Motor neuron (in vitro differentiated cells): ENCODE measurements at regions not wholly inside any gene's neighbourhood (a gene's known extent, or its start where the extent isn't known, plus 50 kb on each side); places are given as distances from the start of the nearest gene placed in this dataset.
A peak's percentile ranks its signal among the peaks of the same experiment; 100 is the strongest.
"Not testable (repeated sequence)": the region's sequence is repeated elsewhere in the genome, so short reads cannot be mapped to it uniquely, and the experiment has no call there.

Experiments used
- ATAC-seq, 8 experiments: fragments of 200-7000 bp; cut with Tn5 transposase; replicated peaks in 6 of 8; 2 replicates each; pipeline ENCODE4 v1.8.0; 2021; ENCODE audit warnings: mild to moderate bottlenecking in 8 of 8, moderate library complexity in 8 of 8
- H3K27ac ChIP-seq, 2 donors: fragments of 250-450 bp; sonication (Bioruptor Pico); 2 replicates each; pipeline ENCODE4 v1.9.0; 2021; ENCODE audit warnings: antibody characterized with exemption in 2 of 2, mild to moderate bottlenecking in 2 of 2, moderate library complexity in 1 of 2
- H3K4me1 ChIP-seq, 2 donors: fragments of 250-450 bp; sonication (Bioruptor Pico); replicated peaks in 1 of 2; 2 replicates each; pipeline ENCODE4 v1.6.1; 2021; ENCODE audit warnings: antibody characterized with exemption in 2 of 2, mild to moderate bottlenecking in 2 of 2, moderate library complexity in 1 of 2
- H3K4me3 ChIP-seq, 5 donors: fragments of 250-450 bp; sonication (Bioruptor Pico); 2 replicates each; pipeline ENCODE4 v1.9.0; 2021; ENCODE audit warnings: antibody characterized with exemption in 5 of 5, mild to moderate bottlenecking in 5 of 5, moderate library complexity in 4 of 5
- WGBS, 10 experiments: fragments of 450-650 bp; shearing (Covaris generic); methylation state at CpG; one replicate each; pipeline ENCODE4 v1.0.0; 2022; 5-methylcytosine and 5-hydroxymethylcytosine counted together
- in situ Hi-C, 9 experiments: fragments of 400-800 bp; cut with MboI; loops; one replicate each; pipeline ENCODE4 v1.15.0; 2021; ENCODE audit warnings: low sequenced_read_pairs in 9 of 9, low pct_unique_long_range_greater_than_20kb in 2 of 9; ENCODE audit not compliant: unreplicated experiment in 9 of 9

GRCh38 chr9:74100042-74100441 lies 397.1 kb upstream of the RORB start:
- Histone ChIP-seq H3K4me3 (no peak overlapping the region), H3K4me1 (no peaks in the 10 kb centered on the region), H3K27ac (no peak overlapping the region)
- 0 to 100% (median 50%) methylated on average over 1 of the region's 1 CpG; no CpG with 5 or more reads in 4 of the 10 experiments for WGBS, 10 experiments
- in situ Hi-C loops: no loop called here
- ATAC-seq: no peak

DNA sequence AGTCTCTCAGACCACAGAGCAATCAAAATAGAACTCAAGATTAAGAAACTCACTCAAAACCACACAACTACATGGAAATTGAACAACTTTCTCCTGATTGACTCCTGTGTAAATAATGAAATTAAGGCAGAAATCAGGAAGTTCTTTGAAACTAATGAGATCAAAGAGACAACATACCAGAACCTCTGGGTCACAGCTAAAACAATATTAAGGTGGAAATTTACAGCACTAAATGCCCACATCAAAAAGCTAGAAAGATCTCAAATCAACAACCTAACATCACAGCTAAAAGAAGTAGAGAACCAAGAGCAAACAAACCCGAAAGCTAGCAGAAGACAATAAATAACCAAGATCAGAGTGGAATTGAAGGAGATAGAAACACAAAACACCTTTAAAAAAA lies 395.0 kb upstream of the RORB start:
- ATAC-seq, H3K27ac ChIP-seq, H3K4me1 ChIP-seq, H3K4me3 ChIP-seq, in situ Hi-C loops: not testable (repeated sequence)
- 0 to 100% (median 63%) methylated on average over 1 of the region's 1 CpG; no CpG with 5 or more reads in 1 of the 10 experiments for WGBS, 10 experiments

DNA sequence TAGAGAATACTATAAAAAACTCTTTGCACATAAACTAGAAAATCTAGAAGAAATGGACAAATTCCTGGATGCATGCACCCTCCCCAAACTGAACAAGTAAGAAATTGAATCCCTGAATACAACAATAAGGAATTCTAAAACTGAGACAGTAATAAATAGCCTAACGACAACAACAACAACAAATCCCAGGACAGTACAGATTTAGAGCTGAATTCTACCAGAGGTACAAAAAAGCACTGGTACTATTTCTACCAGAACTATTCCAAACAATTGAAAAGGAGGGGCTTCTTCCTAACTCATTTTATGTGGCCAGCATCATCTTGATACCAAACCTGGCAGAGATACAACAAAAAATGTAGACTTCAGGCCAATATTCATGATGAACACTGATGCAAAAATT lies 394.4 kb upstream of the RORB start:
- Histone ChIP-seq H3K4me1 (no peaks in the 10 kb centered on the region), H3K27ac (no peak overlapping the region), H3K4me3 (no peak overlapping the region)
- no peak for ATAC-seq
- WGBS, 10 experiments: 0 to 100% (median 44%) methylated on average over 1 of the region's 1 CpG; no CpG with 5 or more reads in 3 of the 10 experiments
- in situ Hi-C loops: no loop called here

- ATAC-seq: no peak
- in situ Hi-C loops: no loop called here
- Histone ChIP-seq H3K4me1 (no peaks in the 10 kb centered on the region), H3K27ac (no peak overlapping the region), H3K4me3 (no peak overlapping the region)
- 0 to 100% (median 26%) methylated on average over 1 of the region's 1 CpG; no CpG with 5 or more reads in 4 of the 10 experiments for WGBS, 10 experiments
Observed at GRCh38 chr9:74107692-74108091, 389.4 kb upstream of the RORB start.

DNA sequence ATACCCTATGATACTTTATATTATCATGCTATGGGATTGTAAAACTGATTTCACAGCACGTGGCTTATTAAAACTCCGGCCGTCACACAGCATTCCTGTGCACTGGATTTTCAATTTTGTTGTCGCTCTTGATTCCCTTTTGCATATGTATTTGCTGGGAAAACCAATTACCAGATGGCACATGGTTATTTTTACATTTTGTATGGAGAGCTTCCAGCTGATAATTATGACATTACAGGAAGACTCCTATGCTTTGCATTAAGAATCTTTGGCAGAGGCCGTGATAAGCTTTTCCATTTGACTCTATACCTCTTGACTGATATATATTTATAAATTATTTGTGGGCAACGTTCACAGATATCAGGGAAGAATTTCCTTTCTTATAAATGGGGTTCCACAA lies 381.2 kb upstream of the RORB start:
- in situ Hi-C loops: no loop called here
- Histone ChIP-seq H3K4me3 (no peak overlapping the region), H3K4me1 (peaks cover 0 to 9% of the 10 kb centered on the region in 2 donors), H3K27ac (no peak overlapping the region)
- WGBS, 10 experiments: 0 to 100% (median 81%) methylated on average over 2 to 6 of the region's 6 CpGs; no CpG with 5 or more reads in 1 of the 10 experiments
- ATAC-seq: no peak

DNA sequence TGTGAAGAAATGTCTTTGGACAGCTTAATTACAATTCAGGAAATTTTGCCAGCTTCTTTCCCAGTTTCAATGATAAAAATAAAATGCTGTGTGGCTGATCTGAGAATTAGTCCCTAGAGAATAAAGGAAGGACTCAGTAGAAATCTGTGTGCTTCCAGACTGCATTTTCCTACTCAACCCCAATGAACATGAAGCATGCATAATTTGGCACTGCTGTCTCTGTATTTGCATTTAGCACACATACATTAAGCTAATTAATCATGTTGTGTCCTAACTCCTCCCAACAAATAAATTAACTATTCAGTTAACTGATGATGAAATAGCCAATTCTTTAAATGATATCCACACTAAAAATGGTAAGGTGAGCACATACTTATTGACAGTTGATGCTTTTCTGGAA lies 380.0 kb upstream of the RORB start:
- Histone ChIP-seq H3K4me3 (no peak overlapping the region), H3K27ac (no peak overlapping the region), H3K4me1 (peaks cover 0 to 9% of the 10 kb centered on the region in 2 donors)
- peak in 4 of 8 experiments; percentile 29 to 69 (median 53) for ATAC-seq
- in situ Hi-C loops: no loop called here

DNA sequence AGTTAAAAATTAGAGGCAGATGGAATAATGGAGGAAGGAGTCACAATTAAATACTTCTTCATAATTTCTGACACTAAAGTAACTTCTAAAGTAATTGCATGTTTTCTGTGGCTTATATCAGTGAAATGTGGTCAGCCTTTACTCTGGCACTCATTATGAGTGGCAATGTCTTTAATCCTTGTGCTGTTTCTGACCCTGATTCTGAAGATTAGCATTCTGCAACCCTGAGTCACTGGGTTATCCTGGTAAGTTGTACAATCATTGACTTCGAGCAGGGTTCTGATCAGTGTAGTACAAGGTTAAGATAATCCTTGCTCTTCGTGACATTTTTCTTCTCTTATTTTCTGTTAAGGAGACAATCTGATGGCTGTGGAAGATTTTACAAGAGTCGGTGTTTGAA lies 379.4 kb upstream of the RORB start:
- Histone ChIP-seq H3K27ac (no peak overlapping the region), H3K4me1 (peaks cover 0 to 9% of the 10 kb centered on the region in 2 donors), H3K4me3 (no peak overlapping the region)
- no peak for ATAC-seq
- in situ Hi-C loops: no loop called here
- 0 to 100% (median 85%) methylated on average over 1 to 3 of the region's 3 CpGs; no CpG with 5 or more reads in 1 of the 10 experiments for WGBS, 10 experiments

DNA sequence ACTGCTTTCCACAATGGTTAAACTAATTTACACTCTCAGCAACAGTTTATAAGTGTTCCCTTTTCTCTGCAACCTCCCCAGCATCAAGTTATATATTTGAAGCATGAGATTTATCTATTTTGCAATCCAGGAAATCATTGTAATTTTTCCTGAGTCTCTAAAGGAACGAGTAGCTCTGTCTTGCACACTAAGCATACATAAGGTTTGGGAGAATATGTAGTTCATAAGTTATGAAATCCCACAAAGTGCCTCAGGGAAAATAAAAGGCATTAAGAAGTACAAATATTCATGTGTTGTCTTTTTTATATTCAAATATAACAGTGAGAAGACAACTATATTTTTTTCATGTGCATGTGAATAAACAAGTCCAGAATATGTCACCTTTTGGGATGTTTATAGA lies 377.1 kb upstream of the RORB start:
- Histone ChIP-seq H3K4me1 (peaks cover 0 to 11% of the 10 kb centered on the region in 2 donors), H3K4me3 (no peak overlapping the region), H3K27ac (no peak overlapping the region)
- ATAC-seq: peak in 1 of 8 experiments; percentile 45
- in situ Hi-C loops: no loop called here
- 0 to 67% (median 20%) methylated on average over 1 of the region's 1 CpG; no CpG with 5 or more reads in 4 of the 10 experiments for whole genome bisulfite sequencing, 10 experiments

DNA sequence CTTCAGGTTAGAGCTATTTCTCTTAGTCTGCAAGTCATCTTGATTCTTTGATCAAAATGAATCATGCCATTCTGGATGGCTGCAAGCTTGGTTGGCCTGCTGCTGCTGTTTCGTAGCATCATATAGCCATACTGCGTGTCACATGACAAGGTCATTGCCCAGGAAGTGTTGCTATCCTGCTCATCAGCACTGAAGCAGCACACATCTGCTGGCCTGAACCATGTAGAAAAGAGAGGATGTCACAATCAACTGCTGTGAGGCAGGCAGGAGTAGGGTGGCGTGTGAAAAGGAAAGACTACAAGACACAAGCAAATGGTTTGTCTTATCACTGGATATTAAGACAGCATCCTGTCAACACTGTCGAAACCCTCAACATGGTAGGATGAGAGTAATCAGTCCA lies 376.7 kb upstream of the RORB start:
- in situ Hi-C loops: no loop called here
- peak in 3 of 8 experiments; percentile 22 to 39 (median 32) for ATAC-seq
- Histone ChIP-seq H3K4me3 (no peak overlapping the region), H3K27ac (no peak overlapping the region), H3K4me1 (peaks cover 0 to 14% of the 10 kb centered on the region in 2 donors)
- 6 to 100% (median 60%) methylated on average over 1 to 4 of the region's 4 CpGs; no CpG with 5 or more reads in 2 of the 10 experiments for WGBS, 10 experiments

DNA sequence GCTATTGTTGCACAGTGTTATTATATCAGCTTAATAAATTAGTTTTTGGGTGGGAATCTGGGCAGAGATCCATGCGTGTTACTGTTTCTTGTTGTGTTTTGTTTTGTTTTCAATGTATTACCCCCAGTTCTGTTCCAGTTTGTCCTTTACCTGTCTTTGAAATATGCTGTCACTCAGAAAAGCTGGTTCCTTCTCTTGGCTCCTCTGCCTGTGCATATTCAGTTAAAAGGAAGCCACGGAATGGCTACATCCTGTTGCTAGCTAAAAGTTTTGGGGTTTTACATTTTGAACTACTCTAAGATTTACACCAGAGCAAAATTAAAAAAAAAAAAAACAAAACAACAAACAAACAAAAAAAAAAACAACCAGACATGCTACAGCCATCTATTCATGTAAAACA lies 374.9 kb upstream of the RORB start:
- Histone ChIP-seq H3K4me3 (no peak overlapping the region), H3K27ac (no peak overlapping the region), H3K4me1 (peaks cover 0 to 11% of the 10 kb centered on the region in 2 donors)
- WGBS, 10 experiments: 0 to 100% (median 75%) methylated on average over 1 to 2 of the region's 2 CpGs
- ATAC-seq: no peak
- in situ Hi-C loops: no loop called here

GRCh38 chr9:74122661-74123060 lies 374.5 kb upstream of the RORB start:
- Histone ChIP-seq H3K4me3 (no peak overlapping the region), H3K27ac (no peak overlapping the region), H3K4me1 (peaks cover 0 to 8% of the 10 kb centered on the region in 2 donors)
- in situ Hi-C loops: no loop called here
- 0 to 100% (median 82%) methylated on average over 1 to 4 of the region's 4 CpGs; no CpG with 5 or more reads in 2 of the 10 experiments for WGBS, 10 experiments
- no peak for ATAC-seq

GRCh38 chr9:74125941-74126340 lies 371.2 kb upstream of the RORB start:
- in situ Hi-C loops: no loop called here
- WGBS, 10 experiments: 0 to 86% (median 28%) methylated on average over 1 to 5 of the region's 5 CpGs; no CpG with 5 or more reads in 2 of the 10 experiments
- Histone ChIP-seq H3K27ac (no peak overlapping the region), H3K4me3 (no peak overlapping the region), H3K4me1 (peaks cover 0 to 8% of the 10 kb centered on the region in 2 donors)
- peak in 2 of 8 experiments; percentile 26 to 68 for ATAC-seq

DNA sequence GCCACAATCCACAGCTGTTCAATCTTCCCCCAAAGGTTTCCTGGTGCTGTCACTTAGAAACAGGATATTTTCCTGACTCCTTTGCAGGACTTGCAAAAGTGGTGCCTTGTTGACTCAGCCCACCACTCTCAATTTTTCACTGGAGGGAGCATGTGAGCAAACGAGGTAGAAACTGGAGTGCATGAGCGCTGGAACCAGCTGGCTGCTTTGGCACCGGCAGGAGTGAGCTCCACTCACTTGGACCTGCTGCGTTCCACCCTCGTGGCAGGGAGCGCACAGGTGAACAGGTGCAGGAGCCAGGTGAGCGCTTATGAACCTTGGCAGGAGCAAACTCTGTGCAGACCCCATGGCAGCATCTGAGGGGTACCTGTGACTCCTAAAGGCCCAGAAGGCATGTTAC lies 364.1 kb upstream of the RORB start:
- no peaks in the 10 kb centered on the region for H3K4me1 ChIP-seq
- H3K27ac ChIP-seq: no peak overlapping the region
- no peak for ATAC-seq
- 0 to 100% (median 50%) methylated on average over 1 to 6 of the region's 7 CpGs; no CpG with 5 or more reads in 4 of the 10 experiments for WGBS, 10 experiments
- in situ Hi-C loops: no loop called here
- no peak overlapping the region for H3K4me3 ChIP-seq

- Histone ChIP-seq H3K4me3 (no peak overlapping the region), H3K4me1 (no peaks in the 10 kb centered on the region), H3K27ac (no peak overlapping the region)
- in situ Hi-C loops: no loop called here
- 43 to 100% (median 61%) methylated on average over 1 to 4 of the region's 6 CpGs; no CpG with 5 or more reads in 2 of the 10 experiments for WGBS, 10 experiments
- ATAC-seq: no peak
Observed at GRCh38 chr9:74133921-74134320, 363.2 kb upstream of the RORB start.
